Right atrium auricular region (tissue), 2 donors: ENCODE measurements at regions not wholly inside any gene's neighbourhood (a gene's known extent, or its start where the extent isn't known, plus 50 kb on each side); places are given as distances from the start of the nearest gene placed in this dataset.

Experiments used
- DNase-seq: peaks from one replicate; pipeline ENCODE4 v3.0.0-alpha.2; 2019; ENCODE audit warnings: low spot score
- H3K27ac ChIP-seq, 2 donors: fragments of 200-600 bp; sonication (generic); 1 replicate in 1 of 2; 2 replicates in 1 of 2; pipeline ENCODE4 v1.5.1; 2016 to 2019
- H3K27me3 ChIP-seq, 2 donors: fragments of 200-600 bp; sonication (generic); one replicate each; pipeline versions ENCODE4 v1.5.1 to v1.6.0; 2017 to 2019
- H3K36me3 ChIP-seq: fragments of 200-600 bp; sonication (generic); one replicate; pipeline ENCODE4 v1.5.1; 2016
- H3K4me1 ChIP-seq, 2 donors: fragments of 200-600 bp; sonication (generic); one replicate each; pipeline versions ENCODE4 v1.5.1 to v1.6.0; 2017 to 2019
- H3K4me3 ChIP-seq, 2 donors: fragments of 200-600 bp; sonication (generic); 1 replicate in 1 of 2; 2 replicates in 1 of 2; pipeline ENCODE4 v1.5.1; 2017 to 2019; ENCODE audit warnings: mild to moderate bottlenecking in 1 of 2, moderate library complexity in 1 of 2
- H3K9me3 ChIP-seq, 2 donors: fragments of 200-600 bp; sonication (generic); one replicate each; pipeline ENCODE4 v1.5.1; 2019
- TF ChIP-seq, protein P1 (sequence below), 2 donors: fragments of 200-600 bp; sonication (generic); IDR thresholded peaks; one replicate each; pipeline ENCODE4 v1.5.1; 2019; ENCODE audit warnings: antibody characterized with exemption in 2 of 2

DNA sequence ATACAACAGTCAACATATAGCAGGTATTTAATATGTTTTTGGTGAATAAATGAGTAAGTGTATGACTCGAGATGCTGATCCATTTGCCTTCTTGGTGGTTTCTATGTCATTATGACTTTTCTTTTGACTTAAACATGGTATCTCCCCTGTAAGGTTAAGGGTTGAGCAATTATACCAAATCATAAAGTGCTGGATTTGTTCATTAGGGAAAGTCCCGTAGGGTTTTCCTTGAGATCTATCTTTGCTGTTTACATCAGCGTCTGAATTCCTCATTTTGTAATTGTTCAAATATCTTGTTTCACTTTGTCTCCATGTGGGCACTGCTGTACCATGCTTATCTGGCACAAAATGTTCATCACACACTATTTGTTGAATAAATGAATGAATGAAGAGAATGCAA, 562.6 kb downstream of the EDEM1 start:
- TF ChIP-seq, protein P1, sequence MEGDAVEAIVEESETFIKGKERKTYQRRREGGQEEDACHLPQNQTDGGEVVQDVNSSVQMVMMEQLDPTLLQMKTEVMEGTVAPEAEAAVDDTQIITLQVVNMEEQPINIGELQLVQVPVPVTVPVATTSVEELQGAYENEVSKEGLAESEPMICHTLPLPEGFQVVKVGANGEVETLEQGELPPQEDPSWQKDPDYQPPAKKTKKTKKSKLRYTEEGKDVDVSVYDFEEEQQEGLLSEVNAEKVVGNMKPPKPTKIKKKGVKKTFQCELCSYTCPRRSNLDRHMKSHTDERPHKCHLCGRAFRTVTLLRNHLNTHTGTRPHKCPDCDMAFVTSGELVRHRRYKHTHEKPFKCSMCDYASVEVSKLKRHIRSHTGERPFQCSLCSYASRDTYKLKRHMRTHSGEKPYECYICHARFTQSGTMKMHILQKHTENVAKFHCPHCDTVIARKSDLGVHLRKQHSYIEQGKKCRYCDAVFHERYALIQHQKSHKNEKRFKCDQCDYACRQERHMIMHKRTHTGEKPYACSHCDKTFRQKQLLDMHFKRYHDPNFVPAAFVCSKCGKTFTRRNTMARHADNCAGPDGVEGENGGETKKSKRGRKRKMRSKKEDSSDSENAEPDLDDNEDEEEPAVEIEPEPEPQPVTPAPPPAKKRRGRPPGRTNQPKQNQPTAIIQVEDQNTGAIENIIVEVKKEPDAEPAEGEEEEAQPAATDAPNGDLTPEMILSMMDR (IDR thresholded peaks at IDR 0.05) = no peak

GRCh38 chr3:5750874-5751640, 563.5 kb downstream of the EDEM1 start:
- Histone ChIP-seq H3K36me3 (no peaks in the 10 kb centered on the region), H3K4me3 (no peak overlapping the region), H3K27me3 (no peaks in the 10 kb centered on the region), H3K27ac (no peak overlapping the region), H3K9me3 (no peaks in the 10 kb centered on the region), H3K4me1 (no peaks in the 10 kb centered on the region)
- no peak for DNase-seq
- TF ChIP-seq, protein P1 (IDR thresholded peaks at IDR 0.05) = no peak

More for the DNA sequence above, 562.6 kb downstream of the EDEM1 start:
- no peak overlapping the region for H3K27ac ChIP-seq
- H3K27me3 ChIP-seq = no peaks in the 10 kb centered on the region
- no peaks in the 10 kb centered on the region for H3K4me1 ChIP-seq
- no peak overlapping the region for H3K4me3 ChIP-seq
- no peak for DNase-seq
- H3K9me3 ChIP-seq = no peaks in the 10 kb centered on the region
- no peaks in the 10 kb centered on the region for H3K36me3 ChIP-seq

DNA sequence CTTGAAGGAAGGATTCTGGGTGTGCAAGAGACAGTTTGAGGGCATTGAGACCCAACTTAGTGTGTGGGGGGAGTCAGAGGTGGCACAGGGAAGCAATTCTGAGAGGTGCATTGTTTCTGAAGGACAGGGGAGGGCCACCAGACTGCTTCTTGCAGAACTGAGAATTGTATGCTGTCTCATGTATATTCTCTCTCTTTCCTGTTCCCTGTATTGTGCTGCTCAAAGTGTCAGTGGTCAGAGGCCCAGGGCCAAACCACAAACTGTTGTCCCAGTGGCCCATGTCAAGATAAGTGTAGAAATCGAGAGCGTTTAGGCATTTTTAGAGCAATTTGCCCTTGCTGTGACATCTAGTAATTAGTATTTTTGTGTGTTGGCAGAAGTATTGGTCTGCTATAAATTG, 567.1 kb downstream of the EDEM1 start:
- Histone ChIP-seq H3K27ac (no peak overlapping the region), H3K4me1 (no peaks in the 10 kb centered on the region), H3K36me3 (no peaks in the 10 kb centered on the region), H3K27me3 (no peaks in the 10 kb centered on the region), H3K4me3 (no peak overlapping the region), H3K9me3 (no peaks in the 10 kb centered on the region)
- TF ChIP-seq, protein P1 (IDR thresholded peaks at IDR 0.05) = no peak
- DNase-seq = no peak

DNA sequence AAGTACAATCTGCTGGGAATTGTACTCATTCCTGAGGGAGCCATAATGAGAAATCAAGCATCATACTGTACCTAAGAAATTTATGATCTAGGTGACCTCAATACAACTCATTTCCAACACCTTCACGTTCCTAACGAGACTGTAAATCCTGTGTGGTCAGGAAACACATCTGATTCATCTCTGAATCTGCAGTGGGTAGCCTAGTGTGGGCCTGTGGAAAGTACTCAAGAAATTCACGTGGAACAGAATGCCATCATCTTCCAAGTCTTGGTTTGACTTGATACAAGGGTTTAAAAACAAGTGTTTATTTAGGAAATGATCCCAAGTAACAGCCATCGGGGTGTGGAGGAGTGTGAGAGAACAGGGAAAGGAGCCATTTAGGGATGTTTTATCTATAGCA, 568.9 kb downstream of the EDEM1 start:
- no peaks in the 10 kb centered on the region for H3K27me3 ChIP-seq
- H3K27ac ChIP-seq = no peak overlapping the region
- H3K4me1 ChIP-seq = no peaks in the 10 kb centered on the region
- H3K4me3 ChIP-seq = no peak overlapping the region
- H3K9me3 ChIP-seq = no peaks in the 10 kb centered on the region
- no peak for DNase-seq
- no peaks in the 10 kb centered on the region for H3K36me3 ChIP-seq
- TF ChIP-seq, protein P1 (IDR thresholded peaks at IDR 0.05) = no peak

DNA sequence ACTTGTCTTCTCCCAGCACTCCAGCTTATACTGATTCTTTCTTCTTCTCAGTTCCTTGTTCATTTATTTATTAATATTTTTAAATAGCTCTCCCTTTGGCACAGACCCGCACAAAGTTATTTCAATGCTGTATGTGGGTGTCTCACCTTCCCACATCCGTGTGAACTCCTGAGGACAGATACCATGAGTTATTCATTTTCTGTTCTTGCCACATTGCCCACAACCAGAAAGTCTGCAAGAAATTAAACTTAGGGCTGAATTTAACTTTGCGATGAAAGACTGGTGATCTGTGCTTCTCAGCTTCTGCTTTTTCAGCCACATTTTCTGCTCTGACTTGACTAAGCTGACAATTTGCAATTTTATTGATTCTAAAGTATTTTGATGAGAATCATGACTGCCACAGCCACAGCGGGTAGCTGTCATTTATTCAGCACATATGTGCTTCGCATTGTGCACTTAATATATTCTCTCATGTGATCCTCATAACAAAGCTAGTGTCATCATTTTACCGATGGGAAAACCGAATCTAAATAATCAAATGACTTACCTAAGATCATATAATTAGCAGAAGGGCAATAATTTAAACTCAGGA, 569.8 kb downstream of the EDEM1 start:
- no peaks in the 10 kb centered on the region for H3K27me3 ChIP-seq
- H3K4me3 ChIP-seq = no peak overlapping the region
- H3K27ac ChIP-seq = no peak overlapping the region
- TF ChIP-seq, protein P1 (IDR thresholded peaks at IDR 0.05) = no peak
- H3K9me3 ChIP-seq = no peaks in the 10 kb centered on the region
- H3K36me3 ChIP-seq = no peaks in the 10 kb centered on the region
- no peaks in the 10 kb centered on the region for H3K4me1 ChIP-seq
- DNase-seq = no peak
